BLaER1 treated with 17β-estradiol and CSF1 and Interleukin-3, amounts not matched to agents 10 nM and 100 nM (cell line): ENCODE measurements at regions not wholly inside any gene's neighbourhood (a gene's known extent, or its start where the extent isn't known, plus 50 kb on each side); places are given as distances from the start of the nearest gene placed in this dataset.

ENCODE experiments used
- H3K27ac ChIP-seq, 11 experiments: shearing (Covaris generic); formaldehyde crosslinking; 2 replicates each; pipeline ENCODE4 v1.8.1; 2022
- H3K27me3 ChIP-seq, 11 experiments: shearing (Covaris generic); formaldehyde crosslinking; 2 replicates each; pipeline ENCODE4 v1.8.1; 2022
- H3K36me3 ChIP-seq, 11 experiments: shearing (Covaris generic); formaldehyde crosslinking; 2 replicates each; pipeline ENCODE4 v1.8.1; 2022
- H3K4me1 ChIP-seq, 10 experiments: shearing (Covaris generic); formaldehyde crosslinking; 2 replicates each; pipeline ENCODE4 v1.8.1; 2022
- H3K4me2 ChIP-seq, 11 experiments: shearing (Covaris generic); formaldehyde crosslinking; 2 replicates each; pipeline ENCODE4 v1.8.1; 2022
- H3K4me3 ChIP-seq, 10 experiments: shearing (Covaris generic); formaldehyde crosslinking; 2 replicates each; pipeline ENCODE4 v1.8.1; 2022
- H3K9ac ChIP-seq, 11 experiments: shearing (Covaris generic); formaldehyde crosslinking; 2 replicates each; pipeline ENCODE4 v1.8.1; 2022
- H3K9me3 ChIP-seq, 11 experiments: shearing (Covaris generic); formaldehyde crosslinking; replicated peaks in 1 of 11; 2 replicates each; pipeline ENCODE4 v1.8.1; 2022
- H4K20me1 ChIP-seq, 11 experiments: shearing (Covaris generic); formaldehyde crosslinking; 2 replicates each; pipeline ENCODE4 v1.8.1; 2022
- Cebpa-rat ChIP-seq, 11 experiments: shearing (Covaris generic); IDR thresholded peaks; 2 replicates each; pipeline ENCODE4 v1.8.1; 2022

- no peaks in the 10 kb centered on the region for H3K9me3 ChIP-seq
- no peaks in the 10 kb centered on the region for H4K20me1 ChIP-seq
- H3K27me3 ChIP-seq, result no peaks in the 10 kb centered on the region
- no peak overlapping the region for H3K4me2 ChIP-seq
- no peaks in the 10 kb centered on the region for H3K36me3 ChIP-seq
- no peak overlapping the region for H3K4me3 ChIP-seq
- TF ChIP-seq Cebpa-rat (IDR thresholded peaks at IDR 0.05), result no peak
- H3K4me1 ChIP-seq, result no peaks in the 10 kb centered on the region; a peak in 1 of 20 replicates
- no peak overlapping the region for H3K9ac ChIP-seq
- no peak overlapping the region for H3K27ac ChIP-seq
Measured at GRCh38 chr13:91214031-91214430, 133.5 kb upstream of the MIR17HG start.

GRCh38 chr13:91216928-91217700 is 130.4 kb upstream of the MIR17HG start:
- H3K9me3 ChIP-seq, result no peaks in the 10 kb centered on the region
- TF ChIP-seq Cebpa-rat (IDR thresholded peaks at IDR 0.05), result no peak
- no peak overlapping the region for H3K4me2 ChIP-seq
- H4K20me1 ChIP-seq, result no peaks in the 10 kb centered on the region
- H3K27me3 ChIP-seq, result no peaks in the 10 kb centered on the region
- H3K4me1 ChIP-seq, result no peaks in the 10 kb centered on the region; a peak in 1 of 20 replicates
- H3K9ac ChIP-seq, result no peak overlapping the region
- no peak overlapping the region for H3K4me3 ChIP-seq
- H3K27ac ChIP-seq, result no peak overlapping the region
- H3K36me3 ChIP-seq, result no peaks in the 10 kb centered on the region

- H3K27ac ChIP-seq, result no peak overlapping the region
- H3K9ac ChIP-seq, result no peak overlapping the region
- H3K4me2 ChIP-seq, result no peak overlapping the region
- H3K4me1 ChIP-seq, result no peaks in the 10 kb centered on the region
- no peaks in the 10 kb centered on the region for H4K20me1 ChIP-seq
- no peaks in the 10 kb centered on the region for H3K27me3 ChIP-seq
- H3K36me3 ChIP-seq, result no peaks in the 10 kb centered on the region
- H3K4me3 ChIP-seq, result no peak overlapping the region
- H3K9me3 ChIP-seq, result no peaks in the 10 kb centered on the region
- no peak for TF ChIP-seq Cebpa-rat (IDR thresholded peaks at IDR 0.05)
Measured at GRCh38 chr13:91219201-91219600, 128.3 kb upstream of the MIR17HG start.

- Histone ChIP-seq H3K4me2 (no peak overlapping the region), H3K4me1 (no peaks in the 10 kb centered on the region), H4K20me1 (no peaks in the 10 kb centered on the region), H3K9me3 (no peaks in the 10 kb centered on the region), H3K27me3 (no peaks in the 10 kb centered on the region), H3K9ac (no peak overlapping the region), H3K36me3 (no peaks in the 10 kb centered on the region), H3K4me3 (no peak overlapping the region), H3K27ac (no peak overlapping the region)
- TF ChIP-seq Cebpa-rat (IDR thresholded peaks at IDR 0.05), result no peak
Measured at GRCh38 chr13:91220872-91221271, 126.6 kb upstream of the MIR17HG start.

GRCh38 chr13:91228108-91228507 is 119.4 kb upstream of the MIR17HG start:
- H3K4me3 ChIP-seq, result no peak overlapping the region
- no peaks in the 10 kb centered on the region for H4K20me1 ChIP-seq
- no peaks in the 10 kb centered on the region for H3K36me3 ChIP-seq
- no peaks in the 10 kb centered on the region for H3K27me3 ChIP-seq
- H3K9me3 ChIP-seq, result no peaks in the 10 kb centered on the region
- TF ChIP-seq Cebpa-rat (IDR thresholded peaks at IDR 0.05), result no peak
- no peak overlapping the region for H3K27ac ChIP-seq
- no peak overlapping the region for H3K4me2 ChIP-seq
- H3K4me1 ChIP-seq, result no peaks in the 10 kb centered on the region
- no peak overlapping the region for H3K9ac ChIP-seq

GRCh38 chr13:91228940-91229339 is 118.5 kb upstream of the MIR17HG start:
- Histone ChIP-seq H3K4me2 (no peak overlapping the region), H3K36me3 (no peaks in the 10 kb centered on the region), H3K4me3 (no peak overlapping the region), H4K20me1 (no peaks in the 10 kb centered on the region), H3K27me3 (no peaks in the 10 kb centered on the region), H3K4me1 (no peaks in the 10 kb centered on the region), H3K9me3 (no peaks in the 10 kb centered on the region), H3K9ac (no peak overlapping the region), H3K27ac (no peak overlapping the region)
- no peak for TF ChIP-seq Cebpa-rat (IDR thresholded peaks at IDR 0.05)

- Histone ChIP-seq H3K36me3 (no peaks in the 10 kb centered on the region), H3K4me1 (no peaks in the 10 kb centered on the region), H3K27ac (no peak overlapping the region), H3K4me3 (no peak overlapping the region), H3K9ac (no peak overlapping the region), H4K20me1 (no peaks in the 10 kb centered on the region), H3K9me3 (no peaks in the 10 kb centered on the region), H3K4me2 (no peak overlapping the region), H3K27me3 (no peaks in the 10 kb centered on the region)
- no peak for TF ChIP-seq Cebpa-rat (IDR thresholded peaks at IDR 0.05)
Measured at GRCh38 chr13:91232716-91233115, 114.8 kb upstream of the MIR17HG start.

GRCh38 chr13:91233291-91233690 is 114.2 kb upstream of the MIR17HG start:
- Histone ChIP-seq H3K27me3 (no peaks in the 10 kb centered on the region), H3K27ac (no peak overlapping the region), H3K36me3 (no peaks in the 10 kb centered on the region), H3K4me1 (no peaks in the 10 kb centered on the region), H3K4me3 (no peak overlapping the region), H4K20me1 (no peaks in the 10 kb centered on the region), H3K9ac (no peak overlapping the region), H3K9me3 (no peaks in the 10 kb centered on the region), H3K4me2 (no peak overlapping the region)
- no peak for TF ChIP-seq Cebpa-rat (IDR thresholded peaks at IDR 0.05)

- H3K27me3 ChIP-seq, result no peaks in the 10 kb centered on the region
- H3K9me3 ChIP-seq, result no peaks in the 10 kb centered on the region
- H4K20me1 ChIP-seq, result no peaks in the 10 kb centered on the region
- no peak overlapping the region for H3K4me3 ChIP-seq
- no peaks in the 10 kb centered on the region for H3K36me3 ChIP-seq
- H3K4me2 ChIP-seq, result no peak overlapping the region
- no peak overlapping the region for H3K9ac ChIP-seq
- no peak for TF ChIP-seq Cebpa-rat (IDR thresholded peaks at IDR 0.05)
- H3K27ac ChIP-seq, result no peak overlapping the region
- H3K4me1 ChIP-seq, result no peaks in the 10 kb centered on the region
Measured at GRCh38 chr13:91236182-91236581, 111.3 kb upstream of the MIR17HG start.

GRCh38 chr13:91236921-91237320 is 110.6 kb upstream of the MIR17HG start:
- no peak for TF ChIP-seq Cebpa-rat (IDR thresholded peaks at IDR 0.05)
- Histone ChIP-seq H3K4me2 (no peak overlapping the region), H3K27ac (no peak overlapping the region), H3K9me3 (no peaks in the 10 kb centered on the region), H3K36me3 (no peaks in the 10 kb centered on the region), H3K27me3 (no peaks in the 10 kb centered on the region), H4K20me1 (no peaks in the 10 kb centered on the region), H3K4me3 (no peak overlapping the region), H3K9ac (no peak overlapping the region), H3K4me1 (no peaks in the 10 kb centered on the region)
